ENCODE measurements at regions not wholly inside any gene's neighbourhood (a gene's known extent, or its start where the extent isn't known, plus 50 kb on each side); places are given as distances from the start of the nearest gene placed in this dataset.

DNA sequence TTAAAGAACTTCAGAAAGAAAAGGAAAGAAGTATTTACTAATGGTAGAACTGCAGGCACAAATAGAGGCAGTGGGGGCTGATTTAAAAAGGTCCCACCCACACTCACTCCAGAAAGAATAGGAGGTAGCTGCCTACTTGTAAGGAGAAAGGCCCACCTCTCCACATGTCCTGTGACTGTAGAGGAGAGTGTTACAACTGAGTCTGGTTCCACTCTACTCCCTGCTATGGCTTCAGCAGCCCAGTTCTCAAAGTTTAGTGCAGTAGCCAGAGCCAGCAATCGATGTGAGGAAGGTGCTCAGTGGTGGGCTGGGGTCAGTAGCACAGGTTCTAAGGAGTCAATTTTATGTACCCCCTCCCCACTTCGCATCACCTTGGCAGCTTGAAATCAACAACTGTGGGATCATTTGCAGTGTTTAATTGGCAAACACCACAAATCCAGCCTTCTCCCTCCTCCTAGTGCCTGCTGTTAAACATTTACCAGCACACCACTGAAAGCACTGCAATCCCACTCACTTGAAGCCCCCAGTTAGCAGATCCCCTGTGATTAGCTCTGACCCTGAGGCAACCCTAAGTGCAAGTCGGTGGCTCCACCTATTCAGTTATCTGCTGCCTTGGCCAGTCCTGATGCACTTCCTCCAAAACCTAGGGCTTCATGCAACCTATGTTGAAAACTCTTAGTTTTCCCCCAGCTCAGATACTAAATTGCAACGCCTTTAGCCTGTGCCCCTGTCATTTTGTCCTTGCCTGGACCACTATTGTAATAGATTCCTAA lies 146.6 kb downstream of the BBOX1 start:
- TF ChIP-seq POLR2A (IDR thresholded peaks at IDR 0.05; ENCODE audit: low read depth, low read length) (no peak), TAF1 (IDR thresholded peaks at IDR 0.05; ENCODE audit: low read depth, low read length) (no peak), POU2F2 (IDR thresholded peaks at IDR 0.05; ENCODE audit: low read depth, low read length) (no peak), POLR2AphosphoS5 (IDR thresholded peaks at IDR 0.05; ENCODE audit: low read depth, low read length) (no peak)

All from GM12891 (cell line).